AG04449 (cell line): ENCODE measurements at regions not wholly inside any gene's neighbourhood (a gene's known extent, or its start where the extent isn't known, plus 50 kb on each side); places are given as distances from the start of the nearest gene placed in this dataset.

Source experiments
- CTCF ChIA-PET: fragments of 350-600 bp; formaldehyde crosslinking; extraction: SDS; loops from one replicate; lab custom pipeline; 2021; ENCODE audit warnings: antibody characterized with exemption; lab: Yijun Ruan, JAX
- POLR2A ChIA-PET: fragments of 400-600, 350-600 bp; formaldehyde crosslinking; extraction: SDS; loops from one replicate; lab custom pipeline; 2020; ENCODE audit warnings: antibody characterized with exemption, inconsistent platforms; lab: Yijun Ruan, JAX
- DNase-seq: peaks from one replicate; pipeline ENCODE4 v3.0.0-alpha.2; 2010; ENCODE audit warnings: low read depth, low spot score
- H3K4me3 ChIP-seq: 2 replicates; pipeline ENCODE4 v1.5.1; 2011; ENCODE audit warnings: low read depth, mild to moderate bottlenecking, control low read depth, low read length
- TF ChIP-seq, protein P1 (sequence below): IDR thresholded peaks from one replicate; pipeline ENCODE4 v1.5.1; 2011; ENCODE audit warnings: mild to moderate bottlenecking, moderate library complexity, low read length, control low read depth, inconsistent platforms; ENCODE audit not compliant: insufficient read depth; ENCODE audit errors: missing control alignments

- TF ChIP-seq, protein P1, sequence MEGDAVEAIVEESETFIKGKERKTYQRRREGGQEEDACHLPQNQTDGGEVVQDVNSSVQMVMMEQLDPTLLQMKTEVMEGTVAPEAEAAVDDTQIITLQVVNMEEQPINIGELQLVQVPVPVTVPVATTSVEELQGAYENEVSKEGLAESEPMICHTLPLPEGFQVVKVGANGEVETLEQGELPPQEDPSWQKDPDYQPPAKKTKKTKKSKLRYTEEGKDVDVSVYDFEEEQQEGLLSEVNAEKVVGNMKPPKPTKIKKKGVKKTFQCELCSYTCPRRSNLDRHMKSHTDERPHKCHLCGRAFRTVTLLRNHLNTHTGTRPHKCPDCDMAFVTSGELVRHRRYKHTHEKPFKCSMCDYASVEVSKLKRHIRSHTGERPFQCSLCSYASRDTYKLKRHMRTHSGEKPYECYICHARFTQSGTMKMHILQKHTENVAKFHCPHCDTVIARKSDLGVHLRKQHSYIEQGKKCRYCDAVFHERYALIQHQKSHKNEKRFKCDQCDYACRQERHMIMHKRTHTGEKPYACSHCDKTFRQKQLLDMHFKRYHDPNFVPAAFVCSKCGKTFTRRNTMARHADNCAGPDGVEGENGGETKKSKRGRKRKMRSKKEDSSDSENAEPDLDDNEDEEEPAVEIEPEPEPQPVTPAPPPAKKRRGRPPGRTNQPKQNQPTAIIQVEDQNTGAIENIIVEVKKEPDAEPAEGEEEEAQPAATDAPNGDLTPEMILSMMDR = no peak
- no peak overlapping the region for H3K4me3 ChIP-seq
- ChIA-PET POLR2A (no interaction called here), CTCF (no interaction called here)
- no peak for DNase-seq
Observed at GRCh38 chr7:438916-439315, 80.7 kb downstream of the PDGFA start.

DNA sequence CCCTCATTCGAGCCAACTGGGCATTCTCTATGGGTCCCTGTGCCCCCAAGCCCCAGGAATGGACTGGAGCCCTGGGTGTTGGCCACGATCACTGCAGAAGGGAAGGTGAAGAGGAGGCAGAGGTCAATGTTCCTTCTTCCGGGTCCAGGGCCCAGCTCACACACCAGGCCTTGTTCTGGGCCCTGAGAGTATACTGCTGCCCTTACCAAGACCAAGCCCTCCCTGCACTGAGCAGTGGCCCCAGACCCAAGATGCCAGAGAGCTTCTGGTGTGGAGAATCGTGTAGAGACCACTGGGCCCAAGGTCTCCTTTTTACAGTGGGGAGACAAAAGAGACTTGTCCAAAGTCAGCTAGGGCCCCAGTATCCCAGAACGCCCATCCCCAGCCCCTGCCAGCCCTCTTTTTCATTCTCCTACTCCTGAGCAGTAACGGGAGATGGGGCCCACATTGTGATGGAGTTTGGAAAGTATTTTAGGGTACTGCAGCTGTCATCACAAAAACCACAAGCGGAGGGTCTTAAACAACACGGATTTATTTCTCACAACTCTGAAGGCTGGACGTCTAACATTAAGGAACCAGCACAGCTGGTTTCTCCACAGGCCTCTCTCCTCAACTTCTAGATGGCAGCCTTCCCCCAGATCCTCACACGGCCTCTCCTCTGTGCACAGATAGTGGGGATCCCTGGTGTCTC lies 79.4 kb downstream of the PDGFA start:
- no peak overlapping the region for H3K4me3 ChIP-seq
- ChIA-PET CTCF (no interaction called here), POLR2A (no interaction called here)
- TF ChIP-seq, protein P1 = no peak
- DNase-seq = no peak

GRCh38 chr7:441684-442421 lies 77.8 kb downstream of the PDGFA start:
- ChIA-PET POLR2A (no interaction called here), CTCF (no interaction called here)
- DNase-seq = no peak
- H3K4me3 ChIP-seq = no peak overlapping the region
- TF ChIP-seq, protein P1 = no peak

DNA sequence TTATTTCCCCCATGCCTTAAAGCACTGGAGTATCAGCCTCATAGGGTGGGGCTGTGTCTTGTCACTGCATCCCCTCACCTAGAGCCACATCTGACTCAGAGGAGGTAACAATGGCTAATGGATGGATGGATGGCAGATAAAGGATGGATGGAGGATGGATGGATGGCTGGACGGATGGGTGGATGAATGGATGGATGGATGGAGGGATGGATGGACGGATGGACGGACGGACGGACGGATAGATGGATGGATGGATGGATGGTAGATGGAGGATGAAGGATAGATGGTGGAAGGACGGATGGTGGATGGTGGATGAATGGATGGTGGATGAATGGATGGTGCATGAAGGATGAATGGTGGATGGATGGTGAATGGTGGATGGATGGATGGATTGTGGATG lies 77.2 kb downstream of the PDGFA start:
- no peak overlapping the region for H3K4me3 ChIP-seq
- TF ChIP-seq, protein P1 = no peak
- POLR2A ChIA-PET = no interaction called here
- CTCF ChIA-PET = no interaction called here
- DNase-seq = no peak

DNA sequence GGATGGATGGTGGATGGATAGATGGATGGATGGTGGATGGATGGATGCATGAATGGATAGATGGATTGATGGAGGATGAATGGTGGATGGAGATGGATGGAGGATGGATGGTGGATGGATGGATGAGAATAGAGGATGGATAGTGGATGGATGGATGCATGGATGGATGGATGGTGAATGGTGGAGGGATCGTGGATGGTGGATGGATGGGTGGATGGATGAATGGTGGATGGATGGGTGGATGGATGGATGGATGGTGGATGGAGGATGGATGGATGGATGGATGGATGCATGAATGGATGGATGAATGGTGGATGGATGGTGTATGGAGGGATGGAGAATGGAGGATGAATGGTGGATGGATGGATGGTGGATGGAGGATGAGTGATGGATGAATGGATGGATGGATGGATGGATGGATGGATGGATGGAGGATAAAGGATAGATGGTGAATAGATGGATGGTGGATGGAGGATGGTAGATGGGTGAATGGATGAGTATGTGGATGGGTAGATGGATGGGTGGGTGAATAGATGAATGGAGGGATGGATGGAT lies 76.3 kb downstream of the PDGFA start:
- TF ChIP-seq, protein P1 = no peak
- H3K4me3 ChIP-seq = no peak overlapping the region
- ChIA-PET POLR2A (no interaction called here), CTCF (no interaction called here)
- no peak for DNase-seq

DNA sequence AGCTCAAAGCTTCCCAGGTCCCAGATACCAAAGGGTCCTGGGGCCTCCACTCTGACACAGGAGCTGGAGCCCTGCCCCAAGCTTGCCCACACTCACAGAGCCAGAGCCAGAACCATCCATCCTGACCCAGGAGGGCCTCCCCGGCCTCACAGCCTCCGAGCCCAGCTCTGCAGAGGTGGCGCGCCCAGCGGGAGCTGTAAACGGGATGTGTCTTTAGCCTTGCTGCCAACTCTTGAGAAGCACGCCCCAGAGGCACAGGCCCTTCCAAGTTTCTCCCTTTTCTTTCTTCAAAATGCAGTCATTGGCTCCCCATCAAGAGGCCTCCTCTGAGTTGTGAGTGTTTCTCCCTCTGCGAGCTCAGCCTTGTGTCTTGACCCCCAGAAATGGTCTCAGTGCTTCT lies 75.0 kb downstream of the PDGFA start:
- TF ChIP-seq, protein P1 = no peak
- CTCF ChIA-PET = no interaction called here
- no peak for DNase-seq
- H3K4me3 ChIP-seq = no peak overlapping the region
- POLR2A ChIA-PET = no interaction called here
